ENCODE measurements at regions not wholly inside any gene's neighbourhood (a gene's known extent, or its start where the extent isn't known, plus 50 kb on each side); places are given as distances from the start of the nearest gene placed in this dataset.

DNA sequence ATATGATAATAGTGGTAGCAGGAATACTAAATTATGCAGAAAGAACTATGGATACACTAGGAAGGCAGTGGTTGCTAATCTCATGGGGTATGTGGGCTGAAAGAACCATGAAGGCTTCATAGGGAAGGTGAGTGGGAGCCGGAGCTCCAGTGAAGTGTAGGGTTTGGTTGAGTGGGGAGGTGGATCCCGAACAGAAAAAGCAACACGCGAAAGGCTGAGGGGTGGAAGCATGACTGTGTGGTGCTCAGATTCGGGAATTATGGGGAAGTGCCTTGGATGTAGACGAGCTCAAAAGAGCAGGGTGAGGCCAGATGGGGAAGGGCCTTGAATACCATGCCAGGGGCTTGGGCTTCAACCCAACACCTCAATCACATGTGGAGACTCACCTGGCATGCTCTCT is 715.1 kb downstream of the TYW1 start:
- ATAC-seq (no peak), DNase-seq (no peak)
- Histone ChIP-seq H3K27ac (no peak overlapping the region), H3K4me1 (no peaks in the 10 kb centered on the region), H3K36me3 (no peaks in the 10 kb centered on the region), H3K4me3 (no peak overlapping the region), H3K27me3 (ENCODE audit: low read depth) (no peaks in the 10 kb centered on the region), H3K9me3 (no peaks in the 10 kb centered on the region)
- intact Hi-C loops (cut with DNase I): no loop called here
- TF ChIP-seq, protein P1, sequence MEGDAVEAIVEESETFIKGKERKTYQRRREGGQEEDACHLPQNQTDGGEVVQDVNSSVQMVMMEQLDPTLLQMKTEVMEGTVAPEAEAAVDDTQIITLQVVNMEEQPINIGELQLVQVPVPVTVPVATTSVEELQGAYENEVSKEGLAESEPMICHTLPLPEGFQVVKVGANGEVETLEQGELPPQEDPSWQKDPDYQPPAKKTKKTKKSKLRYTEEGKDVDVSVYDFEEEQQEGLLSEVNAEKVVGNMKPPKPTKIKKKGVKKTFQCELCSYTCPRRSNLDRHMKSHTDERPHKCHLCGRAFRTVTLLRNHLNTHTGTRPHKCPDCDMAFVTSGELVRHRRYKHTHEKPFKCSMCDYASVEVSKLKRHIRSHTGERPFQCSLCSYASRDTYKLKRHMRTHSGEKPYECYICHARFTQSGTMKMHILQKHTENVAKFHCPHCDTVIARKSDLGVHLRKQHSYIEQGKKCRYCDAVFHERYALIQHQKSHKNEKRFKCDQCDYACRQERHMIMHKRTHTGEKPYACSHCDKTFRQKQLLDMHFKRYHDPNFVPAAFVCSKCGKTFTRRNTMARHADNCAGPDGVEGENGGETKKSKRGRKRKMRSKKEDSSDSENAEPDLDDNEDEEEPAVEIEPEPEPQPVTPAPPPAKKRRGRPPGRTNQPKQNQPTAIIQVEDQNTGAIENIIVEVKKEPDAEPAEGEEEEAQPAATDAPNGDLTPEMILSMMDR (IDR thresholded peaks at IDR 0.05): no peak

DNA sequence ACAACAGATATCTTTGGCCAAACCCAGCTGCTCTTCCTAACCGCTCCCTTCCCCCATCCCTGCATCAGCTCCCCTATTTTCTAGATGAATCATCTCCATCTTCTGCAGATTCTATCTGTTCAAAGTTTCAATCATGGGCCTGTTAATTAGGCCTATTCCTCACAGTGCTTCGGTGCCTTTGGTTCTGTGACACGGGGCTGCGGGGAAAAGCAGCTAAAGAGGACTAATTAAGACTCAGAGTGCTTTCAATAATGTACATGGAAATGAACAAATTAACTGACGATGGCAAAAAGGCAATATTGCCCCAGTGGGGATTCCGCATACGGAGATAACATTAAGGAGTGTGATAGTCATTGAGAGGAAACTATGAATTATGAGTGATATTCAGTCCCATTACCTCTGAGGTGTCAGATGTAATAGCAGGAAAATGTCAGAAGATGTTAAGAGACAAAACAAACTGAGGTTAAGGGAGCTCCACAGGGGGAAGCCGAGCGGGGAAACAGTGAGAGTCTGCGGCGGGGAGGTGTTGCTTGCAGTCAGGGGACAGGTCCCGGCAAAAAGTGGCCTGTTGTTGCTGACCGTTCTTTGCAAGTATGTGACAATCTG is 716.9 kb downstream of the TYW1 start:
- ATAC-seq (no peak), DNase-seq (no peak)
- Histone ChIP-seq H3K4me3 (no peak overlapping the region), H3K36me3 (no peaks in the 10 kb centered on the region), H3K27me3 (ENCODE audit: low read depth) (no peaks in the 10 kb centered on the region), H3K4me1 (no peaks in the 10 kb centered on the region), H3K9me3 (no peaks in the 10 kb centered on the region), H3K27ac (no peak overlapping the region)
- TF ChIP-seq, protein P1 (IDR thresholded peaks at IDR 0.05): no peak
- intact Hi-C loops (cut with DNase I): no loop called here

DNA sequence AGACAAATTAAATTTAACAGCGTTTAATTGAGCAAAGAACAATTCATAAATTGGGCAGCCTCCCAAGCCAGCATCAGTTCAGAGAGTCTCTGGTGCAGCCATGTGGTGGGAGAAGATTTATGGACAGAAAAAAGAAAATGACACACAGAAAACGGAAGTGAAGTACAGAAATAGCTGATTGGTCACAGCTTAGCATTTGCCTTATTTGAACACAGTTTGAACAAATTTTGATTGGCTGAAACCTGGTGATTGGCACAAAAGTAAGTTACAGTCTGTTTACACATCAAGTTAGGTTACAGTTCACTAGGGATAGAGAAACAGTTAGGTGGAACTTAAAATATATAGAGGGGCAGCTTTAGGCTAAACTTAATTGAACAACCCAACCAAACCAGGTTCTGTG is 720.1 kb downstream of the TYW1 start:
- no peaks in the 10 kb centered on the region for H3K27me3 ChIP-seq (ENCODE audit: low read depth)
- no peak for DNase-seq
- no peaks in the 10 kb centered on the region for H3K9me3 ChIP-seq
- intact Hi-C loops (cut with DNase I): no loop called here
- ATAC-seq: no peak
- H3K27ac ChIP-seq: no peak overlapping the region
- no peaks in the 10 kb centered on the region for H3K4me1 ChIP-seq
- no peaks in the 10 kb centered on the region for H3K36me3 ChIP-seq
- TF ChIP-seq, protein P1 (IDR thresholded peaks at IDR 0.05): no peak
- no peak overlapping the region for H3K4me3 ChIP-seq

DNA sequence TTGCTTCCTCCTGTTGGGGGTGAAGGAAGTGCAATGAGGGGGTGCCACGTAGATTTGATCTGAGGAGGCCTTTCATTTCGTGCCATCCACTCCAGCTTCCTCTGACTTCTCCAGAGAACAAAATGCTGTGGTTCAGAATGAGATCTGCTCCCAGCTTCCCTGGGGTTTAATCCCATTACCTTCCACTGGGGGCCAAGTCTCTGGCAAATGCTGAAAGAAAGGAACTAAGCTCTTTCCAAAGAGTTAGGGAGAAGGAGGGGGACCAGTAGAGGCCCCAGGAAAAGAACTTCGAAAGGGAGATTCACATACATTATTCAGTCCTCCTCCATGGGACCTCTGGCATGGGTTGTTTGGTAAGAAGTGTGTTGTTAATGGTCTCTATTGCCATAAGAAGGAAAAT is 727.0 kb downstream of the TYW1 start:
- TF ChIP-seq, protein P1 (IDR thresholded peaks at IDR 0.05): no peak

DNA sequence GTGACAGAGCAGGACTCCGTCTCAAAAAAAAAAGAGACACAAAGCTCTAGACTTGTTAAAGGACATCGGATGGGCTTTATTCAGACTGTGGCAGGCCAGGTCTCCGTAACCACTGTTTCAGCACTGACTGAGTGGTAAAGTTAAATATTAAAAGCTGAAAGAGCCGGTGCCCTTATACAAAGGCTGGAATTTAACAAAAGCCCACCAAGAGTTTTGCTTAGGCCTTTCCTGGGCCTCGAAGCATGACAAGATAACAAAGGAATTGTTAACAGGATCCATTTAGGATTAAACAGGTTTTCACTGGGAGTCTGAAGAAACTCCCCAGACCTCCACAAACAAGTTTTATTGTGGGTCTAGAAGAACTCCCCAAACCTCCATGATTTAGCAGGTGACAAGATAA is 727.8 kb downstream of the TYW1 start:
- Histone ChIP-seq H3K4me1 (no peaks in the 10 kb centered on the region), H3K27me3 (ENCODE audit: low read depth) (no peaks in the 10 kb centered on the region), H3K36me3 (no peaks in the 10 kb centered on the region), H3K9me3 (no peaks in the 10 kb centered on the region), H3K4me3 (no peak overlapping the region), H3K27ac (no peak overlapping the region)
- TF ChIP-seq, protein P1 (IDR thresholded peaks at IDR 0.05): no peak
- ATAC-seq (no peak), DNase-seq (no peak)
- intact Hi-C loops (cut with DNase I): no loop called here

More for the DNA sequence above, 727.0 kb downstream of the TYW1 start:
- no peak overlapping the region for H3K4me3 ChIP-seq
- H3K27ac ChIP-seq: no peak overlapping the region
- ATAC-seq: no peak
- intact Hi-C loops (cut with DNase I): no loop called here
- DNase-seq: no peak
- H3K9me3 ChIP-seq: no peaks in the 10 kb centered on the region
- no peaks in the 10 kb centered on the region for H3K4me1 ChIP-seq
- no peaks in the 10 kb centered on the region for H3K27me3 ChIP-seq (ENCODE audit: low read depth)
- no peaks in the 10 kb centered on the region for H3K36me3 ChIP-seq

All from lower lobe of right lung (tissue), 2 donors.